H9 (cell line): ENCODE measurements at regions not wholly inside any gene's neighbourhood (a gene's known extent, or its start where the extent isn't known, plus 50 kb on each side); places are given as distances from the start of the nearest gene placed in this dataset.

Experiments
- DNase-seq: peaks from one replicate; pipeline ENCODE4 v3.0.0-alpha.2; 2017
- H2AFZ ChIP-seq: one replicate; pipeline ENCODE4 v1.6.1; 2013; ENCODE audit warnings: mild to moderate bottlenecking, low read length, control low read depth, moderate library complexity
- H2AK5ac ChIP-seq: 2 replicates; pipeline ENCODE4 v1.6.1; 2013; ENCODE audit warnings: low read length, control low read depth, mixed read lengths; ENCODE audit not compliant: insufficient read length
- H2BK120ac ChIP-seq: one replicate; pipeline ENCODE4 v1.6.1; 2013; ENCODE audit warnings: low read depth, mild to moderate bottlenecking, low read length, control low read depth, inconsistent platforms; ENCODE audit not compliant: poor library complexity, severe bottlenecking
- H2BK12ac ChIP-seq: 2 replicates; pipeline ENCODE4 v1.6.1; 2013; ENCODE audit warnings: low read length, control low read depth, mixed read lengths, low read depth; ENCODE audit not compliant: insufficient read length
- H2BK15ac ChIP-seq: 2 replicates; pipeline ENCODE4 v1.6.1; 2013; ENCODE audit warnings: low read depth, low read length, control low read depth
- H2BK20ac ChIP-seq: one replicate; pipeline ENCODE4 v1.6.1; 2013; ENCODE audit warnings: low read depth, mild to moderate bottlenecking, low read length, control low read depth, inconsistent platforms; ENCODE audit not compliant: poor library complexity, severe bottlenecking
- H2BK5ac ChIP-seq: 2 replicates; pipeline ENCODE4 v1.6.1; 2013; ENCODE audit warnings: low read length, control low read depth, mixed read lengths; ENCODE audit not compliant: insufficient read length
- H3K14ac ChIP-seq: 2 replicates; pipeline ENCODE4 v1.6.1; 2013; ENCODE audit warnings: low read length, control low read depth; ENCODE audit not compliant: insufficient read depth
- H3K18ac ChIP-seq: 2 replicates; pipeline ENCODE4 v1.6.1; 2013; ENCODE audit warnings: low read depth, mild to moderate bottlenecking, mixed read lengths, low read length, control low read depth; ENCODE audit not compliant: insufficient read length
- H3K23ac ChIP-seq: 2 replicates; pipeline ENCODE4 v1.6.1; 2013; ENCODE audit warnings: low read length, control low read depth, mixed read lengths, low read depth; ENCODE audit not compliant: insufficient read length
- H3K23me2 ChIP-seq: 2 replicates; pipeline ENCODE4 v1.6.1; 2013; ENCODE audit warnings: low read depth, mild to moderate bottlenecking, mixed read lengths, low read length, control low read depth; ENCODE audit not compliant: insufficient read length, poor library complexity, severe bottlenecking
- H3K27ac ChIP-seq: 2 replicates; pipeline ENCODE4 v1.5.1; 2013; ENCODE audit warnings: low read length, control low read depth, mixed read lengths, low read depth; ENCODE audit not compliant: insufficient read length
- H3K27me3 ChIP-seq: 2 replicates; pipeline ENCODE4 v1.6.1; 2013; ENCODE audit warnings: low read length, control low read depth, inconsistent platforms; ENCODE audit not compliant: insufficient read depth
- H3K4ac ChIP-seq: 2 replicates; pipeline ENCODE4 v1.6.1; 2013; ENCODE audit warnings: low read depth, mild to moderate bottlenecking, control low read depth, inconsistent platforms, low read length, moderate library complexity
- H3K4me1 ChIP-seq: 2 replicates; pipeline ENCODE4 v1.6.1; 2013; ENCODE audit warnings: low read length, control low read depth, inconsistent platforms; ENCODE audit not compliant: insufficient read depth
- H3K4me2 ChIP-seq: 2 replicates; pipeline ENCODE4 v1.6.1; 2013; ENCODE audit warnings: low read length, control low read depth, mixed read lengths; ENCODE audit not compliant: insufficient read length, insufficient read depth
- H3K56ac ChIP-seq: 2 replicates; pipeline ENCODE4 v1.6.1; 2013; ENCODE audit warnings: low read depth, mild to moderate bottlenecking, mixed read lengths, low read length, control low read depth; ENCODE audit not compliant: insufficient read length
- H3K79me1 ChIP-seq: 2 replicates; pipeline ENCODE4 v1.6.1; 2013; ENCODE audit warnings: low read depth, mild to moderate bottlenecking, moderate library complexity, low read length, control low read depth, inconsistent platforms; ENCODE audit not compliant: insufficient read depth, poor library complexity, severe bottlenecking
- H3K79me2 ChIP-seq: 2 replicates; pipeline ENCODE4 v1.6.1; 2013; ENCODE audit warnings: low read length, control low read depth, inconsistent platforms; ENCODE audit not compliant: insufficient read depth
- H3K9ac ChIP-seq: 2 replicates; pipeline ENCODE4 v1.6.1; 2013; ENCODE audit warnings: low read length, control low read depth, mixed read lengths; ENCODE audit not compliant: insufficient read length; ENCODE audit errors: extremely low read depth
- H3K9me3 ChIP-seq: one replicate; pipeline ENCODE4 v1.6.1; 2013; ENCODE audit warnings: low read depth, low read length, inconsistent platforms; ENCODE audit not compliant: control insufficient read depth
- H3T11ph ChIP-seq: one replicate; pipeline ENCODE4 v1.6.1; 2013; ENCODE audit warnings: mild to moderate bottlenecking, low read length, control low read depth, inconsistent platforms
- H4K20me1 ChIP-seq: one replicate; pipeline ENCODE4 v1.6.1; 2013; ENCODE audit not compliant: control insufficient read depth, insufficient read length, insufficient read depth
- H4K5ac ChIP-seq: 2 replicates; pipeline ENCODE4 v1.6.1; 2013; ENCODE audit warnings: low read depth, mild to moderate bottlenecking, mixed read lengths, low read length, control low read depth; ENCODE audit not compliant: insufficient read length
- H4K8ac ChIP-seq: replicated peaks from 2 replicates; pipeline ENCODE4 v1.6.1; 2013; ENCODE audit warnings: low read length, control low read depth, mixed read lengths, low read depth; ENCODE audit not compliant: insufficient read length
- H4K91ac ChIP-seq: 2 replicates; pipeline ENCODE4 v1.6.1; 2013; ENCODE audit warnings: low read depth, mild to moderate bottlenecking, moderate library complexity, mixed read lengths, low read length, control low read depth; ENCODE audit not compliant: insufficient read length
- H3K27ac Mint-ChIP-seq, 3 experiments: 2 replicates in 2 of 3; 3 replicates in 1 of 3; pipeline ENCODE4 v1.8.0; 2020 to 2021; ENCODE audit warnings: mixed read lengths in 3 of 3, mild to moderate bottlenecking in 1 of 3, moderate library complexity in 1 of 3
- H3K27me3 Mint-ChIP-seq: 2 replicates; pipeline ENCODE4 v1.8.0; 2021; ENCODE audit warnings: low read depth, mild to moderate bottlenecking, moderate library complexity, mixed read lengths
- H3K36me3 Mint-ChIP-seq, 3 experiments: 2 replicates in 2 of 3; 3 replicates in 1 of 3; pipeline ENCODE4 v1.8.0; 2020 to 2021; ENCODE audit warnings: low read depth in 3 of 3, mixed read lengths in 3 of 3; ENCODE audit not compliant: insufficient read depth in 1 of 3
- H3K4me1 Mint-ChIP-seq, 2 experiments: 2 replicates each; pipeline ENCODE4 v1.8.0; 2020; ENCODE audit warnings: mixed read lengths in 2 of 2
- H3K4me3 Mint-ChIP-seq, 2 experiments: 2 replicates in 1 of 2; 3 replicates in 1 of 2; pipeline ENCODE4 v1.8.0; 2020 to 2021; ENCODE audit warnings: mild to moderate bottlenecking in 2 of 2, mixed read lengths in 2 of 2, moderate library complexity in 1 of 2
- H3K9me3 Mint-ChIP-seq, 2 experiments: 2 replicates in 1 of 2; 3 replicates in 1 of 2; pipeline ENCODE4 v1.8.0; 2020; ENCODE audit warnings: mild to moderate bottlenecking in 2 of 2, mixed read lengths in 2 of 2, moderate library complexity in 1 of 2
- CTCF ChIP-seq: fragments of 200-600 bp; sonication (generic); conservative IDR thresholded peaks from 3 replicates; pipeline ENCODE4 v1.8.0; 2021; ENCODE audit warnings: antibody characterized with exemption, mild to moderate bottlenecking
- WGBS: extraction: QIAGEN DNeasy Blood & Tissue Kit; methylation state at CpG from one replicate; pipeline ENCODE4 v1.1.7; 2013; ENCODE audit warnings: missing lambda C conversion rate, low lambda C conversion rate, mixed read lengths; ENCODE audit not compliant: insufficient read length; ENCODE audit errors: extremely low coverage; 5-methylcytosine and 5-hydroxymethylcytosine counted together

GRCh38 chr4:134327274-134328122 lies 125.9 kb upstream of the PABPC4L start:
- no peak overlapping the region for H2BK20ac ChIP-seq
- H3K27ac ChIP-seq: no peak overlapping the region
- H3K4me3 Mint-ChIP-seq: no peak overlapping the region
- no peak overlapping the region for H3T11ph ChIP-seq
- no peak overlapping the region for H2BK120ac ChIP-seq
- no CpG with 5 or more reads among the region's 41 CpGs for WGBS
- H4K5ac ChIP-seq: no peak overlapping the region
- no peak for TF ChIP-seq CTCF
- peak overlapping the region in 1 of 3 experiments; percentile 68; a peak in 2 of 7 replicates for H3K27ac Mint-ChIP-seq
- no peak overlapping the region for H4K91ac ChIP-seq
- no peaks in the 10 kb centered on the region for H3K4me1 Mint-ChIP-seq
- H3K79me1 ChIP-seq: no peaks in the 10 kb centered on the region
- no peaks in the 10 kb centered on the region for H3K27me3 ChIP-seq
- peaks cover 0 to 5% of the 10 kb centered on the region in 2 experiments; a peak in 3 of 5 replicates for H3K9me3 Mint-ChIP-seq
- no peak overlapping the region for H3K23ac ChIP-seq
- H3K4me1 ChIP-seq: no peaks in the 10 kb centered on the region
- no peak overlapping the region for H2BK5ac ChIP-seq
- no peak overlapping the region for H2BK12ac ChIP-seq
- no peaks in the 10 kb centered on the region for H3K27me3 Mint-ChIP-seq
- no peak overlapping the region for H4K8ac ChIP-seq
- H4K20me1 ChIP-seq: no peaks in the 10 kb centered on the region
- no peak overlapping the region for H2AFZ ChIP-seq
- H3K9me3 ChIP-seq: no peaks in the 10 kb centered on the region
- no peak overlapping the region for H3K4ac ChIP-seq
- H3K18ac ChIP-seq: no peak overlapping the region
- no peaks in the 10 kb centered on the region for H3K79me2 ChIP-seq
- DNase-seq: no peak
- H3K23me2 ChIP-seq: no peaks in the 10 kb centered on the region
- H3K4me2 ChIP-seq: no peak overlapping the region
- H3K9ac ChIP-seq: no peak overlapping the region
- H2BK15ac ChIP-seq: no peak overlapping the region
- no peak overlapping the region for H3K56ac ChIP-seq
- no peak overlapping the region for H2AK5ac ChIP-seq
- H3K14ac ChIP-seq: no peak overlapping the region; the same call in 1 of the 2 replicates
- H3K36me3 Mint-ChIP-seq: peaks cover 0 to 4% (median 0%) of the 10 kb centered on the region in 3 experiments; a peak in 4 of 7 replicates
